ENCODE measurements at regions not wholly inside any gene's neighbourhood (a gene's known extent, or its start where the extent isn't known, plus 50 kb on each side); places are given as distances from the start of the nearest gene placed in this dataset.

GRCh38 chr1:185400052-185400451 is 83.0 kb upstream of the IVNS1ABP start:
- no peak for TF ChIP-seq CTCF (conservative IDR thresholded peaks at IDR 0.05)
- TF ChIP-seq ZFX (IDR thresholded peaks at IDR 0.05) = no peak

All from C4-2B (cell line).